Stimulated activated CD4-positive, alpha-beta T cell treated with anti-CD3 and anti-CD28 coated beads, TNF-alpha, amount 100 ng/mL, for 4 hours (primary cell): ENCODE measurements at regions not wholly inside any gene's neighbourhood (a gene's known extent, or its start where the extent isn't known, plus 50 kb on each side); places are given as distances from the start of the nearest gene placed in this dataset.
"Not testable (repeated sequence)": the region's sequence is repeated elsewhere in the genome, so short reads cannot be mapped to it uniquely, and the experiment has no call there.

Source experiments
- DNase-seq, 3 experiments: peaks; one replicate each; pipeline ENCODE4 v3.0.0-alpha.2; 2020; ENCODE audit warnings: low read depth in 3 of 3

DNA sequence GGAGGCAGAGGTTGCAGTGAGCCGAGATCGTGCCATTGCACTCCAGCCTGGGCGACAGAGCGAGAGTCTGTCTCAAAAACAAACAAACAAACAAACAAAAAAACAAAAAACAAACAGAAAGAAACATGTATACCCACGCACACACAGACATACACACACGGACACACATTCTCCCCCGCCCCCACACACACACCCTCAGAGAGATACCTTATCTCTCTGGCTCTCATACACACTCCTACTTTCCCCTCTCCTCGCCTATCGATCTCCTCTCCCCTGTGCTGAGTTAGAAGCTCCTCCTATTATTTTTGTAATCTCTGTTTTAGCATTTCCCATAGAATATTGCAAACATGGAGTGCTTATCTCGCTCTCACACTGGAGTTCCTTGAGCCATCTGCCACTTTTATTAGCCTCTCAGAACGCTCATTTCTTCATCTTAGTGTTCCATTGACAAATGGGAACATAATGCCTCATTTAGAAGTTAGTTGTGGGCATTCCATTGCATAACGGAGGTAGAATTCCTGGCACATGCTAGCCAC lies 144.2 kb upstream of the CITED2 start:
- no peak for DNase-seq

DNA sequence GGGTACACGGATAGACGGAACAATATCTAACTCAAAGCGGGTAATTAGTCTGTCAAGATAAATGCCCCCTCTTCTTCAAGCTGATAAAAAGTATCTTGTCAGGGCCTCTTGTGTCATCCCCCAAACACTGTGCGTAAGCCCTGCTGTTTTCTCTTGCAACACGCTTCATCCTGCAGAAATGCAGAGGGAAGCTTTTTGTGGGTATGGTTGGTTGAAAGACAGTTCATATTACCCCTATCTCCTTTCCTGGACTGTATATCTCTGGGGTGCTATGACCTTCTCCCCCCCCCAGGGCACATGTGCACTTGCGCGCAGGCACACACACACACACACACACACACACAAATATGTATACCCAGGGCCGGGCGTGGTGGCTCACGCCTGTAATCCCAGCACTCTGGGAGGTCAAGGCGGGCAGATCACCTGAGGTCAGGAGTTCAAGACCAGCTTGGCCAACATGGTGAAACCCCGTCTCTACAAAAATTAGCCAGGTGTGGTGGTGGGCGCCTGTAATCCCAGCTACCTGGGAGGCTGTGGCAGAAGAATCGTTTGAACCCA lies 143.6 kb upstream of the CITED2 start:
- DNase-seq = not testable (repeated sequence)

DNA sequence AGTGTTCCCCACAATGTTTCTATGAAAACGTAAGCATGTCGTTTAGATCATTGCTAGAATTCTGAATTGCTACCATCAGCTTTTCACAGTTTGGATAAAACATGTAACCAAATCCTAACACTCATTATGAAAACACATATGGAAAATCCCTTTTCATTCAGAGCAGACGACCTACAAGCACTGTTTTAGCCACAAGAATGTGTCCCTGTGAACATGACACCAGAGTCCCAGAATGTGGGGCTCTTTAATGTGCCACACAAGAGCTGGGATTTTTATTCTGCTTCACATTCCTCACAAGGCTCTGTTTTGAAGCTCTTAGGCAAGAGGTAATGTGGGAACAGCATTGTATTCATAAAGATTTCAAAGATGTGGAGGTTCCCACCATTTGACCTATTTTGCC lies 141.1 kb upstream of the CITED2 start:
- DNase-seq = no peak

DNA sequence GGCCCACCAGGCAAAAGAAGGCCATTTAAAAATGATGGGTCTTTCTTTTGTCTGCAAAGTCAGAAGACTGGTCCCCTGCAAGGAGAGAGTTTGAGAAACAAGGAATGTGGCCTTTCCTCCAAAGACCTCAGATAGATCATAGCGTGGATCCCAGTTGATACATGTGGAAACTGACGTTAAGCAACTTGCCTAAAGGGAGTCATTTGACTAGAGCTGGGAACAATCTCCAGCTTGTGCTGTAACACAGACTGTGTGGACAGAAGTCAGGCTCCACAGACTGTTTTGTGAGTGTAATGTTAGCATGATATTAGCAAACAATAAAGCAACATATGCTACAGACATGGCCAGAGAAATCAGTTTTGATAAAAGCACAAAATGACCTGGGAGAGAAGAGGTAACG lies 140.4 kb upstream of the CITED2 start:
- DNase-seq = no peak

DNA sequence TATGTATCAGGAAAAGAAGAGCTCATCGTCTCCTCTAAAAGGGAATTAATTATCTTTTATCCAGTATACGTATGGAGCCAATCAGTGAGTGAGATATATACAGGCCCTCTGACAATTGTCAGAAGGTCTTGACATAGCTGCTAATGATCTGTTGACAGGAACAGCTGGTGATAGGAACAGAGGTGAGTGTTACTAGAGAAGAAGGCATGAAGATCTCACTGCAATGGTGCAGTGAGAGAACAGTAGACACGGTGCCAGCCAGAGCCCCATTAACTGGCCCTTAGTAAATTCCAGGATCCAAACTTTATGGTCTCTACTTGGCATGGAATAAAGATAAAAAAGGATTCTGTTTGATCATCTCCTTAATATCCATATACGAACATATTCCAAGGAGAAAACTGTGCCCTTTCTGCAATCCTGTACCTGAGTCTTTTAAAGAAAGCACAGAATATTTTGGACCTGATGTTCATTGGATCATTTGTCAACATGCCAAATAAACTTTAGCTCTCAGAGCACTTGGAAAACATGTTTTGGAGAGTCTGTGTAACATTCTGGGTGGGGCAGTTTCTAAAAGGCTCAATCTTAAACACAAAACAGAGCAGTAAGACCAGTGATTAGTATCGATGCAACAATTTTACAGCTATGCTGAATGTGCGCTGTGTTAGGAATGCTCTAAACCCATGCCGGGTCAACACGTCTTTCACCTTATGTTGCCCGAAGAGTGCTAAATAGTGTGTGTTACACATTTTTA lies 135.8 kb upstream of the CITED2 start:
- no peak for DNase-seq

DNA sequence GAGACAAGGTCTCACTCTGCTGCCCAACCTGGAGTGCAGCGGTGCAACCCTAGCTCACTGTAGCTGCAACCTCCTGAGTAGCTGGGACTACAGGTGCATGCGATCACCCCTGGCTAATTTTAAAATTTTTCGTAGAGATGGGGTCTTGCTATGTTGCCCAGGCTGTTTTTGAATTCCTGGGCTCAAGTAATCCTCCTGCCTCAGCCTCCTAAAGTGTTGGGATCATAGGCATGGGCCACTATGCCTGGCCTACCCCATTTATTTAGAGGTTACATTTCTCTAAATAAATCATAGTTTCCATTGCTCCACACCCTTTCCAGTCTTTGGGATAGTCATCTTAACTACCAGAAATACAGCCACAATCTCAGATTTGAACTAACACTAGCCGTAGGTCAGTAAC lies 134.7 kb upstream of the CITED2 start:
- no peak for DNase-seq

DNA sequence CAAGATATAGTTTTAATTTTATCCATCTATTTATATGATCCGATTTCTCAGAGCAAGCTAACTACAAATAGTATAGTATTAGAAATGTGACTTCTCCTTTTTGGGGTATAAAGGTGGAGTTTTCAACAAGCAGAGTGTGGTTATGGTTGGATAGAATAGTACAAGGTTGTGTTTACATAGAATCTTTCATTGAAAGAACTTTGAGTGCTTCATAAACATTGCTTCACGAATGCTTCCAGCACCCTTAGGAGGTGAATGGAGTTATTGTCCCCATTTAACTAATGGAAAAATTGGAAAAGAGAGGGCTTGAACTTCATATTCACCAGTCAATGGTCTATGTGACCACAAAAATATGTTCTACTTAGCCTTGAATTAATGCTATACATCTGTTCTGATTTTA lies 134.1 kb upstream of the CITED2 start:
- DNase-seq = no peak

DNA sequence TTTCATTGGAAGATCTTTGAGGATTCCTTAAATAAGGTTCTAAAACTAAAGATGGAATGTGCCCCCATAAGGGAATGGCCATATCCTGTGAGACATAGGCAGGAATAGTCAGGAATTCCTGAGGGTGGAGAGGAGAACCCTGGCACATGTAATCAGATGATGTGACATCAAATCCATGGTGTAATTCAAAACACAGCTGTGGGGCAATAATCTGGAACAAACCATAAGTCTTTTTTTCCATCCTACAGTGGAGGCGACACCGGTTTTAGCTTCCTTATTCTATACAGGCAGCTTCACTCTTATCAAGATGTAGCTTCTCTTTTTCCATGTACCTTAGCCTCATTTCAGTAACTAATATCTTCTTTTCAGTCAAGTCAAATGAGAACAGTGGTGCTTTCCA lies 133.6 kb upstream of the CITED2 start:
- no peak for DNase-seq

DNA sequence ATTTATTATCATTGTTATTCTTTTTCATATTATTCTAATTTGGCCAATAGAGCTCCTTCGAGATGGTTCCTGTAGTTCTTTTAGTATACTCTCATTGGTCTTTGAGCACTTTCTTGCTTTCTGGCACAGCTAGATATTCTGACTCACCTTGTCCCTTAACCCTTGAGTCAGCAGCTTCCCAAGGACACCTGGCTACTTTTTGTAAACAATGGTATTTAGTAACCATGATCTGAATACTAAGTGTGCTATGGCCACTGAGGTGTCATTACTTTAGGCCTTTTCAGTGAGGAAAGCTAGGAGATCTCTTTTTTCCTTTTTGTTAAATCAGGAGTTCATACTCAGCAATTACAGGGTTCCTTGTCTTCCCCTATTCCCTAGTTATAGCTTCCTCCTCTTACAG lies 126.5 kb upstream of the CITED2 start:
- DNase-seq = no peak

DNA sequence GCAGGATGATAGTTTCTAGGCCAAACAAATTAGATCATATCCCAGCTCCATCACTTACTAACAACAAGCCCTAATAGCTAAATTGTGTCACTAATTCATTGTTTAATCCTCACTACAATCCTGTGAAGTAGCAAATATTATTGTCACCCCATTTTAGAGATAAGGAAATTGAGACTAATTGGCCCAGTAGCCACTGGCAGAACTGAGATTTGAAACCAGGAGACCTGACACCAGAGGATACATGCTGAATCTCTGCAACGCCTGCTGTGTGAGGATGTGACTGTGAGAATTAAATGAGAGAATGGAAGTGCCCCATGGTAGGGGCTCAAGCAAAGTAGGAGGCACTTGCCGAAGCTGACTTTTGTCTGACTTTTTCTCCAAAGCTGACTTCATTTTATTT lies 124.3 kb upstream of the CITED2 start:
- no peak for DNase-seq

DNA sequence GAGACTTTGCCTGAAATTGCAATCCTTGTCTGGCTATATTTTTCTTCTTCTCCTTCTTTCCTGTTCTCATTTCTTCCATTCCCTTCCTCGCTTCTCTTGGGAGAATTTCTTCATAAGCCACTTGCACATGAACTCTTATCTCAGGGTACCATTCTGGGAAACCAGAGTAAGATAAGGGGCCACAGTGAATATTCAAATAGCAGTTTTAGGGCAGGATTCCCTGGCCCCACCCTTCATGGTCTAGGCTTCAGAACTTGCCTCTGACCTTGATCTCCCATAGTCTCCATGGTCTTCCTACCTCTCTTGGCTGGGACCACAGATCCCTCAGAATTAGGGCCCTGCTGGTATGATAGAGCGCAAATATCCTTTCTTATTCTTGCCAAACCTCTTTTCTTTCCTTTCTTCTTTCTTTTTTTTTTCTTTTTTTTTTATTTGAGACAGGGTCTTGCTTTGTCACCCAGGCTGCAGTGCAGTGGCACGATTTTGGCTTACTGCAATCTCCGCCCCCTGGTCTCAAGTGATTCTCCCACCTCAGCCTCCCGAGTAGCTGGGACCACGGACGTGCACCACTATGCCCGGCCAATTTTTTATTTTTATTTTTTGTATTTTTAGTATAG lies 123.0 kb upstream of the CITED2 start:
- DNase-seq = no peak

DNA sequence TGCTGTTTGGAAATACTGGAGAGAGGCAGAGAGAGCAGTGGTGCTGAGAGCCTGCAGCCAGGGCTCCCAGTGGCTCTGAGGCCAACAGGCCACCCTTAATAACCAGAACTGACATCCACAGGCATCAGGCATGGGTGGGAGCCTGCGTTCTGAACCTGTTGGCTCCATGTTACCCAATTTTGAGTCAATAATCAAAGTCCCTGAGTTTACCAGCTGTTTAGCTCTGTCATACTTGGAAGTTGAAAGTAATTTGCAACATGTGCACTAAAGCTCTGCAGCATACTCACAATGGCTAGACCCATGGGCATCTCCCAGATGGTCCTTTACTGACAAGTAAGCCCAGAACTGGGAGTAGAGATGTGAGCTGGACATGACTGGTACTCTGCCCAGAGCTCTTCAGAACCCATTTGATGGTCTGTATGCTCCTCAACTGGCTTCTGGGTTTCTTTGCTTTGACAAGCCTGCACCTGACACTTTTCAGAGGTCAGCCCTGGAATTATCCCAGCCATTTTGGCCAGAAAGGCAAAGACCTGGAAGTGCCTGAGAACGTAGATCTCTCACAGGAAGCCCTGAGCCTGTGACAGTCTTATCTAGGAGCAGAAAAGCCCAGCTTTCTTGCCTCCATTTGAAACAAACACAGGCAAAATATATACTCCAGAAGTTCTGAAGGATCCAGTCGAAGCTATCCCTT lies 122.4 kb upstream of the CITED2 start:
- DNase-seq = no peak

DNA sequence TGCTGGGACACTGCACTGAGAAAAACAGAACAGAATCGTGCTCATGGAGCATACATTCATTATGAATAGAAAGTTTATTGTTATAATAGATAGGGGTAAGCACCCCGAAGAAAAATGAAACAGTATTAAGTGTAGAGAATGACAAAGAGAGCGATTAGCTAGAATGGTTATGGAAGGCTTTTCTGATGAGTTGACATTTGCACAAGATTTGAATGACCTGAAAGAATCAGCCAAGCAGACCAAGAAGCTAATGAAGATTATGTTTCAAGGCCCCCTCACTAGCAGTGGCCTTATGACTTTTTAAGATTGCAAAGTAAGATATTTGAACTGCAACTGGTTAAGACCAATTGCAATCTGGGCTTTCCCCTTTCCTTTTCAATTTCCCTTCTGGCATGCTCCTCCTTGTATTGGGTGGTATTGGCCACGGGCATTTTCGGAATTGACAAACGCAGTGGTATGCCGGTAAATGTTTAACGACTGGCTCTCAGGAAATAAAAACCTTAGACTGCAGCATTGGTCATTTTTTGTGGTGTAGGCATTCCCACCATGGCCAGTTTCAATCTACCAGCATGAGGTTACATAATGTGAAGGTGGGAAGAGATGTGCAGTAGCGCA lies 120.0 kb upstream of the CITED2 start:
- DNase-seq = no peak

DNA sequence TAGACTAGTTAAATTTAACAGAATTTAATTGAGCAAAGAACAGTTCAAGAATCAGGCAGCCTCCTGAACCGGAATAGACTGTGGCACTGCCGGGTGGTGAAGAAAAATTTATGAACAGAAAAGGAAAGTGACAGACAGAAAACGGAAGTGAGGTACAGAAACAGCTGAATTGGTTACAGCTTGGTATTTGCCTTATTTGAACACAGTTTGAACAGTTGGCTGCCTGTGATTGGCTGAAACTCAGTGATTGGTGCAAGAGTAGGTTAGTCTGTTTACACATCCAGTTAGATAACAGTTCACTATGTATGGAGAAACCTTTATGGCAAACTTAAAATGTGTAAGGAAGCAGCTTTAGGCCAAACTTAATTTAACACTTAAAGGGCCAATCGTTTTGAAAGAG lies 116.0 kb upstream of the CITED2 start:
- DNase-seq = no peak

DNA sequence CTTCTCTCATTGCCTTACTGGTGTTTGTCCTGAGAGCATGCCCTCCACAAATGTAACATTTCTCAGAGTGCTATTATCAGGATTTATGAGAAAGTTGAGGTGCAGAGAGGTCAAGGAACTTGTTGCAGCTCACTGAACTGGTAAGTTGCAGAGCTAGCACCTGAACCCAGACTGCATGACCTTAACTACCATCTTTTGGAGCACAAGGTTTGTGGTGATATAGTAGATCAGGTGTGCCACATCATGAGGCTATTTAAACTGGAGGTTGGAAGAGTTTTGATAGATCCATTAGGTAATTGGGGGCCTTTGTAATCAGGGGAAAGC lies 112.0 kb upstream of the CITED2 start:
- no peak for DNase-seq

DNA sequence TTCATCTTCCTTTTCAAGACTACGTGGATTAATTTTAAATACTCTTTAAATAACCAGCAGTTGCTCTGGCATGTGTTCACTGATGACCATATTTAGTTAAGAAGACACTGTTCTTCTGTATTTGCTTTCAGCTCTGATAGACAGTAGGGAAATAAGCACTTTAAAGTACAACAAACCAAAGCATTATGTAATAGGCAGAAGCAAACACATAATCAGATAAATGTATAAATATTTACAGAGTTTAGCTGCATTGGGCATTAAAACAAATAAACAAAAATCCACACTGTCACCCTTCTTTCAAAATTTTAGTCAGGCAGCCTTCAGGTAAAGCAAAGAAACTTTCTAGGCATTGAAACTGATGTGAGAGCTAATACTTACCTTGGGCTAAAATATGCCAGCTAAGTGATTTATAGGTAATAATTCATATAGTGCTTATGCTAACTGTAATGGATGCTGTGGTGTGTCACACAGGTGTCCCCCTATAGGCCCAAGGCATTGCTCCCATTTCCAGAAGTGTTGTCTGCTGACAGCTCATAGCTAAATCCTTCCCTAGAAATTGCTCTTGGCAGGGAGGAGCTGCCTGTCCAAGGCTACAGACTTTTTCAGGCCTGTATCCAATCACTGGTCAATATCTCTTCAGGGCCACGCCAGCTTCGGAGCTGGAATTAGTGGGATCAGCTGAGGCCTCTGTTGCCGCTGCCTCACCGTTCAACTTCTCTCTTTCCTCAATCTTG lies 111.5 kb upstream of the CITED2 start:
- DNase-seq = no peak

DNA sequence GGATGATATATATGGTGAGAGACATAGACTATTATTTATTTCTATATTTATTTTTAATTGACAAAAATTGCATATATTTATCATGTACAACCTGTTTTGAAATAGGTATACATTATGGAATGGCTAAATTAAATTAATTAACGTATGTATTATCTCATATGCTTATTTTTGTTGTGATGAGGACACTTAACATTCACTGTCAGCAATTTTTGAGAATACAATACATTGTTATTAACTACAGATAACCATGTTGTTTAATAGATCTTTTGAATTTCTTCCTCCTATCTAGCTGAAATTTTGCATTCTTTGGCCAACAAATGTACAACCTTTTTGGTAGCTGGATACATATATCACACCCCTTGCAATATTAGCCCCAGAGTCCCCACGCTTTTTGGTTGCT lies 110.7 kb upstream of the CITED2 start:
- DNase-seq = no peak

DNA sequence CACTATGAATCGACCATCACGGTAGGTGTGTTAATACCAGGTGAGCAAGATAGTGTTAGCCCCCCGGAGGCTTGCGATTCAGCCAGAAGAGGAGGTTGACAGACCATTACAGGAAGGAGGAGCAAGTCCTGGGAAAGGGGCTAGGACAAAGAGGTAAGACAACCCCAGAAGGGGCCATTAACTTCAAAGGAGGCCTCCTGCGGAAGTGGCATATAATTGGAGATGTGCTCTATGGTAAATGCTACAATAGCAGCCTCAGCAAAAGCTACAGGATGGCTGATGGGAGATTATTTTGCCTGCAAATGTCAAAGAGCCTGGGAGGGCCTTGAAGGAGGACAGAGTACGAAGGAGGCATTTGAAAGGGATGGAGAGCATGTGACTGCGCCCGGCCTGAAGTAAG lies 108.6 kb upstream of the CITED2 start:
- no peak for DNase-seq

DNA sequence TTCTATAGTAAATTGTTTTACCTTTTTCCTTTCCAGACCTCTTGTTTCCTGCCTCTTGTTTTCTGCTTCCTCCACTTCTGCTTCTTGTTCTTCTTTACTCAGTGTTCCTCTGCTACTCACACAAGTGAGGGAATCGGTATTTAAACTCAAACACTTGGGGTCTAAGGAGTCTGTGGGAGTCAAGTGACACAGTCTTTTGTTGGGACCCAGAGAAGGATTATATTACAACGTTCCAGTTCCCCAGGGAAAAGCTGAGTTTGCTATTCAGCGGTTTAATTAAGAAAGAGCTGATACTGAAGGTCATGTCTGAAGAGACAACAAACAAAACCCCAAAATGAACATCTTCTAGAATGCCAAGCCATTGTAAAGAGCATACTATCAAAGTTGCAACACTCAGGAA lies 107.8 kb upstream of the CITED2 start:
- DNase-seq = no peak

DNA sequence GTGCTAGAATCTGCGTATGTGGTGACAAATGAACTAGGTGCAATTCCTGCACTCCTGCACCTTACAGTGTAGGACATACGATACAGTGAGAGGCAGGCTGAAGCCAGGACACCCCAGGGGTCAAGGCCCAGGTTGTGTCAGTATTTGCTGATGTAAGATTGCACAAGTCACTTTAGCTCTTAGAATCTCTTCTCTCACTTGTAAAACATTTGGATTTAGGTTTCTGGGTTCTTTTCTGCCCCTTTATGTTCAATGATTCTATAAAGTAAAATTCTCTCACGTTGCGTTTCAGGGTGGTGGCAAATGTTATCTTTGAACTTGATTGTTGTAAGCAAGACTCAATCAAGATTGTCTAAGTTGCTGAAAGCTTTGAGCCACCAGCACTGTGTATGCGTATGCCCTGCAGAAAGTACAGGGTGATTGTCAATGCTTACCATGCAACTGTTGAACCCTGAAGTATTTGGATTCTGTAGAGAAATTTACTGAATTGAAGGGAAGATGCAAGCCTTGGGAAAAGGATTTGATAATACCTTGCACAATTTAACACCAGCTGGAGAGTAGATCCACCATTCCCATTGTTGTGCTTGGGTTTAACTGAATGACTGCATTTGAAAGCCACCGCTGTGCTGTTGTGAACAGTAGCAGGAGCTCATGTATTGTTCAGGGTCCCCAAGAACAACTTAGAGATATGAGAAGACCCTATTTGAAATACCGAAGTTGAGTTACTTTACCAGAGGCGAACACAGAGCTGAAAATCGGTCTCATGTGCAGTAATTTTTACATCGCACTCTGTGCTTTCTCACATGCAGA lies 106.1 kb upstream of the CITED2 start:
- no peak for DNase-seq
